GM12865 (cell line): ENCODE measurements at regions not wholly inside any gene's neighbourhood (a gene's known extent, or its start where the extent isn't known, plus 50 kb on each side); places are given as distances from the start of the nearest gene placed in this dataset.
"Not testable (repeated sequence)": the region's sequence is repeated elsewhere in the genome, so short reads cannot be mapped to it uniquely, and the experiment has no call there.

ENCODE experiments used
- DNase-seq: peaks from one replicate; pipeline ENCODE4 v3.0.0; 2010; ENCODE audit warnings: low read depth
- H3K4me3 ChIP-seq: 2 replicates; pipeline ENCODE4 v1.5.1; 2011; ENCODE audit warnings: mild to moderate bottlenecking, low read depth, low read length, control low read depth
- TF ChIP-seq, protein P1 (sequence below): IDR thresholded peaks from 2 replicates; pipeline ENCODE4 v1.5.1; 2011; ENCODE audit warnings: low read length, control low read depth, low read depth, inconsistent platforms; ENCODE audit not compliant: insufficient read depth; ENCODE audit errors: missing control alignments

DNA sequence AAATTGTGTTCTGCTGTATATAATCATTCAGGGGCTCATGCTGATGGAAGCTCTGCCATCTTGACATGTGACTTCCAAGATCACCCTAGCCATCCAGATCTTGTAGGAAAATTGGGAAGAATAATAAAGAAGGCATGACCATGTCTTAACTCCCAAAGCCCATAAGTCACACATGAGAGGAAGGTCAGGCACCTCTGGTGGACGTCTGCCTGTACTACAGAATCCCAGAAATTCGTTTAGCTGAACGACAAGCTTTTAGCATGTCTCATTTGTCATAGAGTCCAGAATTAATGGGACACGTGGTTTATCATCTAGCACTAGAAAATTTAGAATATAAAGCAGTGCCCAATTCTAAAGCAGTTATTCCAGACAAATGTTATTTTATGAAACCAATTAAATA is 212.7 kb downstream of the CENPC start:
- TF ChIP-seq, protein P1, sequence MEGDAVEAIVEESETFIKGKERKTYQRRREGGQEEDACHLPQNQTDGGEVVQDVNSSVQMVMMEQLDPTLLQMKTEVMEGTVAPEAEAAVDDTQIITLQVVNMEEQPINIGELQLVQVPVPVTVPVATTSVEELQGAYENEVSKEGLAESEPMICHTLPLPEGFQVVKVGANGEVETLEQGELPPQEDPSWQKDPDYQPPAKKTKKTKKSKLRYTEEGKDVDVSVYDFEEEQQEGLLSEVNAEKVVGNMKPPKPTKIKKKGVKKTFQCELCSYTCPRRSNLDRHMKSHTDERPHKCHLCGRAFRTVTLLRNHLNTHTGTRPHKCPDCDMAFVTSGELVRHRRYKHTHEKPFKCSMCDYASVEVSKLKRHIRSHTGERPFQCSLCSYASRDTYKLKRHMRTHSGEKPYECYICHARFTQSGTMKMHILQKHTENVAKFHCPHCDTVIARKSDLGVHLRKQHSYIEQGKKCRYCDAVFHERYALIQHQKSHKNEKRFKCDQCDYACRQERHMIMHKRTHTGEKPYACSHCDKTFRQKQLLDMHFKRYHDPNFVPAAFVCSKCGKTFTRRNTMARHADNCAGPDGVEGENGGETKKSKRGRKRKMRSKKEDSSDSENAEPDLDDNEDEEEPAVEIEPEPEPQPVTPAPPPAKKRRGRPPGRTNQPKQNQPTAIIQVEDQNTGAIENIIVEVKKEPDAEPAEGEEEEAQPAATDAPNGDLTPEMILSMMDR, result peak; percentile 54
- H3K4me3 ChIP-seq, result no peak overlapping the region
- DNase-seq, result peak; percentile 21

DNA sequence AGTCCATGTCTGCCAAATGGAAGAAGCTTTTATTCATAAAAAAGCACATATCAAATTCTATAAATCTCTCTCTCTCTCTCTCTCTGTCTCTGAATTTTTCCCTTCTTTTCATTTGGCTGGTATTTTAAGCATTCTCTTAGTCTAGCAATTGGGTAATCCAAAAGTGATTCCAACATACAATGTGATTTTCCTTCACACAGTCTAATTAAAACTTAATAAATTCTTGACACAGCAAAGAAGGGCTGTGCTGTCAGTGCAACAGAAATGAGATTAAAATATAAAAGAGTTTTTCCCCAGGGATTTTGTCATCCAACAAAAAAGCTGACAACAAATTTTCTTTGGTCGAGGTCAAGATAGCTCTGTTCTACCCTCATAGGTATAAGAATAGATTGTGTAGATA is 216.9 kb downstream of the CENPC start:
- no peak for DNase-seq
- TF ChIP-seq, protein P1, result no peak
- no peak overlapping the region for H3K4me3 ChIP-seq

DNA sequence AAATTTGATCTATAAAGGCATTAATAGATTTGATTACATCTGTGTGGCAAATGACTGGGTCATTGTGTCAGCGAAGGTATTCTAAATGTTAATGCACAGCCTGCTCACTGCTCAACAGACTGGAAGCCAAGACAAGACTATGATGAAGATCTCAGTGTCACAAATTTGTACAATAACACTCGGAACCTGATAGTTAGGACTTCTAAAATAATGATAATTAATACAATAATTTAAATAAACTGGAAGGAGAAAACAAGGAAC is 217.4 kb downstream of the CENPC start:
- no peak for DNase-seq
- H3K4me3 ChIP-seq, result no peak overlapping the region
- TF ChIP-seq, protein P1, result no peak

DNA sequence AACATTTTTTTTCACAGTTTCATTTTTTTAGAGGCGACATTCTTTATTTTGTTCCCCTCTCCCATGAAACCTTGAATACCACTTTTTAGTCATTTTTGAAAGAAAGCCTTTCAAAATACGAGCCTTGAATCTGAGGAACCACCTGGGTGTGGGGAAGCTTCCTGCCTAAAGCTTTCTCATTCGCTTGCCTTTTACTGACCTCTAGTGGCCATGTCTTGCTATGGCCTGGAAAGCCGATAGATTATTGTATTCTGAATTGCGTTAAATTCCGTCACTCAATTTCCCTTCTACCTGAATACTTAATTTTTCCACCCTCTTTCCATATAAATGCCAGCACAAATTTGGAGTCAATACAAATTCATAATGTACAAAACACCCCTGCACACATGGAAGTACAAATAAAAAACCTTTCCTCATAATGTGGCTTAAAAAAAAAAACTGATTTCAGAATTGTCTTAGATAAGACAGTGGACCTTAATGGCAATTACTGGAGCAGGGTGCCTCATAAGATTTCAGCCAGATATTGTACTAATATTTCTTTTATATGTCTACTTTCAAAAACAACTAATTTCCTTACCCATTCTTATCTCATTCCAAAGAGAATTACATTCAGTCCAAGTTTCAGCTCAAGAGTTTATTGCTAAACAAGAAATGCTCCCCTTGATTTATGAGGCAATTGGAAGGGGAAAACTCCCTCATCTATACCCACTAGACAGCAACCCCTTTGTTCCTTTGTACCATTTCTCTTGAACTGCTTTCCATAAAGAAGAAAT is 217.9 kb downstream of the CENPC start:
- DNase-seq, result peak; percentile 68
- no peak overlapping the region for H3K4me3 ChIP-seq
- TF ChIP-seq, protein P1, result peak; percentile 82

DNA sequence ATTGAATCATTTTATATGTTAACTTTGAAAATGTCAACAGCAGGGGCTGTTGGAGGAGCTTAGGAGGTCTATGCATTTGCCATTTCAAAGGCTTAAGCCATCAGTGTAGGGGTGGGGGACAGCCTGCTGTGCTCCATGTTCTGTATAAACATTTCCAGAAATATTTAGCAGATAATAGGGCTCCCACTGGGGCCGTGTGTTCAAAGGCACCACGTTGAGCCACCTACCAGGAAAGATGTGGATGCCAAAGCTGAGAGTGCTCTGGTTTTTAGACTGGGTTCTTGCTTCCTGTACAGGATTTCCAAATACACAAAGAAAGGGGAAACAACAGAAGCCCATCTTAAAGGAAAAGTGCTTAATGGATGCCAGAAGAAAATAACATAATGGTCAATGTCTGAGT is 219.5 kb downstream of the CENPC start:
- no peak overlapping the region for H3K4me3 ChIP-seq
- DNase-seq, result no peak
- TF ChIP-seq, protein P1, result no peak

DNA sequence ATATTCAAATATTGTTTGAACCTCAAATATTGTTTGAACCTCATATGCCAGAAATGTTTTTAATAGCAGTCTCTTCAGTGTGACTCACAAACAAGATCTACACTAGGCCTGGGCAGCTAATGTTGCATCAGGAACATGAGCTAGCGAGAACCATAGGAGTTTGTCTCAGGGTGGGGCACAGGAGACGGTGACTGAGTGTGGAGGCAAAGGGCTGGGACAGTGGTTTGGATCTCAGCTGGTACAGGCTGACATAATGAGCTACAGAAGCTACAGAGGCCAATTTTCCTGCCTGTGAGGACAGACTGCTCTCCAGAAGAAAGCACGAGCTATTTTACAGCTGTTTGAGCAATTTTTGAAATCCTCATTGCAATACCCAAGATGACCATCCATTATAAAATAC is 224.7 kb downstream of the CENPC start:
- TF ChIP-seq, protein P1, result no peak
- no peak overlapping the region for H3K4me3 ChIP-seq

DNA sequence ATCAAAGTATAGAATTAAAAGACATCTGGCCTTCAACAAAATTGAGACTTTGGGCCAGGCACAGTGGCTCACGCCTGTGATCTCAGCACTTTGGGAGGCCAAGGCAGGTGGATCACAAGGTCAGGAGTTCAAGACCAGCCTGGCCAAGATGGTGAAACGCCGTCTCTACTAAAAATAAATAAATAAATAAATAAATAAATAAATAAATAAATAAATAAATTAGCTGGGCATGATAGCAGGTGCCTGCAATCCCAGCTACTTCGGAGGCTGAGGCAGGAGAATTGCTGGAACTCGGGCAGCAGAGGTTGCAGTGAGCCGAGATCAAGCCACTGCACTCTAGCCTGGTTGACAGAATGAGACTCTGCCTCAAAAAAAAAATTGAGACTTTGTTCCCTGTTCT is 225.7 kb downstream of the CENPC start:
- DNase-seq, result not testable (repeated sequence)

More for the DNA sequence above, 224.7 kb downstream of the CENPC start:
- DNase-seq, result no peak

DNA sequence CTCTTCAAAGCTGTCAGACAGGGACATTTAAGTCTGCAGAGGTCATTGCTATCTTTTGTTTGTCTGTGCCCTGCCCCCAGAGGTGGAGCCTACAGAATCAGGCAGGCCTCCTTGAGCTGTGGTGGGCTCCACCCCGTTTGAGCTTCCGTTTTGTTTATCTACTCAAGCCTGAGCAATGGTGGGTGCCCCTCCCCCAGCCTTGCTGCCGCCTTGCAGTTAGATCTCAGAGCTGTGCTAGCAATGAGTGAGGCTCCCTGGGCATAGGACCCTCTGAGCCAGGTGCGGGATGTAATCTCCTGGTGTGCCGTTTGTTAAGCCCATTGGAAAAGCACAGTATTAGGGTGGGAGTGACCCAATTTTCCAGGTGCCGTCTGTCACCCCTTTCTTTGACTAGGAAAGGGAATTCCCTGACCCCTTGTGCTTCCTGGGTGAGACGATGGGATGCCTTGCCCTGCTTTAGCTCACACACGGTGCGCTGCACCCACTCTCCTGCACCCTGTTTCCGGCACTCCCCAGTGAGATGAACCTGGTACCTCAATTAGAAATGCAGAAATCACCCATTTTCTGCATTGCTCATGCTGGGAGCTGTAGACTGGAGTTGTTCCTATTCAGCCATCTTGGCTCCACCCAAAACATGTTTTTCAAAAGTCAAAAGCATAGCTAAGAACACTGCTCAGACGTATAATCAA is 244.7 kb downstream of the CENPC start:
- H3K4me3 ChIP-seq, result not testable (repeated sequence)

More for the DNA sequence above, 225.7 kb downstream of the CENPC start:
- H3K4me3 ChIP-seq, result not testable (repeated sequence)

More for the DNA sequence above, 244.7 kb downstream of the CENPC start:
- not testable (repeated sequence) for DNase-seq
